H9 (cell line): ENCODE measurements at regions not wholly inside any gene's neighbourhood (a gene's known extent, or its start where the extent isn't known, plus 50 kb on each side); places are given as distances from the start of the nearest gene placed in this dataset.

ENCODE experiments used
- DNase-seq: peaks from one replicate; pipeline ENCODE4 v3.0.0-alpha.2; 2017
- H2AFZ ChIP-seq: one replicate; pipeline ENCODE4 v1.6.1; 2013; ENCODE audit warnings: mild to moderate bottlenecking, low read length, control low read depth, moderate library complexity
- H2AK5ac ChIP-seq: 2 replicates; pipeline ENCODE4 v1.6.1; 2013; ENCODE audit warnings: low read length, control low read depth, mixed read lengths; ENCODE audit not compliant: insufficient read length
- H2BK120ac ChIP-seq: one replicate; pipeline ENCODE4 v1.6.1; 2013; ENCODE audit warnings: low read depth, mild to moderate bottlenecking, low read length, control low read depth, inconsistent platforms; ENCODE audit not compliant: poor library complexity, severe bottlenecking
- H2BK12ac ChIP-seq: 2 replicates; pipeline ENCODE4 v1.6.1; 2013; ENCODE audit warnings: low read length, control low read depth, mixed read lengths, low read depth; ENCODE audit not compliant: insufficient read length
- H2BK15ac ChIP-seq: 2 replicates; pipeline ENCODE4 v1.6.1; 2013; ENCODE audit warnings: low read depth, low read length, control low read depth
- H2BK20ac ChIP-seq: one replicate; pipeline ENCODE4 v1.6.1; 2013; ENCODE audit warnings: low read depth, mild to moderate bottlenecking, low read length, control low read depth, inconsistent platforms; ENCODE audit not compliant: poor library complexity, severe bottlenecking
- H2BK5ac ChIP-seq: 2 replicates; pipeline ENCODE4 v1.6.1; 2013; ENCODE audit warnings: low read length, control low read depth, mixed read lengths; ENCODE audit not compliant: insufficient read length
- H3K14ac ChIP-seq: 2 replicates; pipeline ENCODE4 v1.6.1; 2013; ENCODE audit warnings: low read length, control low read depth; ENCODE audit not compliant: insufficient read depth
- H3K18ac ChIP-seq: 2 replicates; pipeline ENCODE4 v1.6.1; 2013; ENCODE audit warnings: low read depth, mild to moderate bottlenecking, mixed read lengths, low read length, control low read depth; ENCODE audit not compliant: insufficient read length
- H3K23ac ChIP-seq: 2 replicates; pipeline ENCODE4 v1.6.1; 2013; ENCODE audit warnings: low read length, control low read depth, mixed read lengths, low read depth; ENCODE audit not compliant: insufficient read length
- H3K23me2 ChIP-seq: 2 replicates; pipeline ENCODE4 v1.6.1; 2013; ENCODE audit warnings: low read depth, mild to moderate bottlenecking, mixed read lengths, low read length, control low read depth; ENCODE audit not compliant: insufficient read length, poor library complexity, severe bottlenecking
- H3K27ac ChIP-seq: 2 replicates; pipeline ENCODE4 v1.5.1; 2013; ENCODE audit warnings: low read length, control low read depth, mixed read lengths, low read depth; ENCODE audit not compliant: insufficient read length
- H3K27me3 ChIP-seq: 2 replicates; pipeline ENCODE4 v1.6.1; 2013; ENCODE audit warnings: low read length, control low read depth, inconsistent platforms; ENCODE audit not compliant: insufficient read depth
- H3K4ac ChIP-seq: 2 replicates; pipeline ENCODE4 v1.6.1; 2013; ENCODE audit warnings: low read depth, mild to moderate bottlenecking, control low read depth, inconsistent platforms, low read length, moderate library complexity
- H3K4me1 ChIP-seq: 2 replicates; pipeline ENCODE4 v1.6.1; 2013; ENCODE audit warnings: low read length, control low read depth, inconsistent platforms; ENCODE audit not compliant: insufficient read depth
- H3K4me2 ChIP-seq: 2 replicates; pipeline ENCODE4 v1.6.1; 2013; ENCODE audit warnings: low read length, control low read depth, mixed read lengths; ENCODE audit not compliant: insufficient read length, insufficient read depth
- H3K56ac ChIP-seq: 2 replicates; pipeline ENCODE4 v1.6.1; 2013; ENCODE audit warnings: low read depth, mild to moderate bottlenecking, mixed read lengths, low read length, control low read depth; ENCODE audit not compliant: insufficient read length
- H3K79me1 ChIP-seq: 2 replicates; pipeline ENCODE4 v1.6.1; 2013; ENCODE audit warnings: low read depth, mild to moderate bottlenecking, moderate library complexity, low read length, control low read depth, inconsistent platforms; ENCODE audit not compliant: insufficient read depth, poor library complexity, severe bottlenecking
- H3K79me2 ChIP-seq: 2 replicates; pipeline ENCODE4 v1.6.1; 2013; ENCODE audit warnings: low read length, control low read depth, inconsistent platforms; ENCODE audit not compliant: insufficient read depth
- H3K9ac ChIP-seq: 2 replicates; pipeline ENCODE4 v1.6.1; 2013; ENCODE audit warnings: low read length, control low read depth, mixed read lengths; ENCODE audit not compliant: insufficient read length; ENCODE audit errors: extremely low read depth
- H3K9me3 ChIP-seq: one replicate; pipeline ENCODE4 v1.6.1; 2013; ENCODE audit warnings: low read depth, low read length, inconsistent platforms; ENCODE audit not compliant: control insufficient read depth
- H3T11ph ChIP-seq: one replicate; pipeline ENCODE4 v1.6.1; 2013; ENCODE audit warnings: mild to moderate bottlenecking, low read length, control low read depth, inconsistent platforms
- H4K20me1 ChIP-seq: one replicate; pipeline ENCODE4 v1.6.1; 2013; ENCODE audit not compliant: control insufficient read depth, insufficient read length, insufficient read depth
- H4K5ac ChIP-seq: 2 replicates; pipeline ENCODE4 v1.6.1; 2013; ENCODE audit warnings: low read depth, mild to moderate bottlenecking, mixed read lengths, low read length, control low read depth; ENCODE audit not compliant: insufficient read length
- H4K8ac ChIP-seq: replicated peaks from 2 replicates; pipeline ENCODE4 v1.6.1; 2013; ENCODE audit warnings: low read length, control low read depth, mixed read lengths, low read depth; ENCODE audit not compliant: insufficient read length
- H4K91ac ChIP-seq: 2 replicates; pipeline ENCODE4 v1.6.1; 2013; ENCODE audit warnings: low read depth, mild to moderate bottlenecking, moderate library complexity, mixed read lengths, low read length, control low read depth; ENCODE audit not compliant: insufficient read length
- H3K27ac Mint-ChIP-seq, 3 experiments: 2 replicates in 2 of 3; 3 replicates in 1 of 3; pipeline ENCODE4 v1.8.0; 2020 to 2021; ENCODE audit warnings: mixed read lengths in 3 of 3, mild to moderate bottlenecking in 1 of 3, moderate library complexity in 1 of 3
- H3K27me3 Mint-ChIP-seq: 2 replicates; pipeline ENCODE4 v1.8.0; 2021; ENCODE audit warnings: low read depth, mild to moderate bottlenecking, moderate library complexity, mixed read lengths
- H3K36me3 Mint-ChIP-seq, 3 experiments: 2 replicates in 2 of 3; 3 replicates in 1 of 3; pipeline ENCODE4 v1.8.0; 2020 to 2021; ENCODE audit warnings: low read depth in 3 of 3, mixed read lengths in 3 of 3; ENCODE audit not compliant: insufficient read depth in 1 of 3
- H3K4me1 Mint-ChIP-seq, 2 experiments: 2 replicates each; pipeline ENCODE4 v1.8.0; 2020; ENCODE audit warnings: mixed read lengths in 2 of 2
- H3K4me3 Mint-ChIP-seq, 2 experiments: 2 replicates in 1 of 2; 3 replicates in 1 of 2; pipeline ENCODE4 v1.8.0; 2020 to 2021; ENCODE audit warnings: mild to moderate bottlenecking in 2 of 2, mixed read lengths in 2 of 2, moderate library complexity in 1 of 2
- H3K9me3 Mint-ChIP-seq, 2 experiments: 2 replicates in 1 of 2; 3 replicates in 1 of 2; pipeline ENCODE4 v1.8.0; 2020; ENCODE audit warnings: mild to moderate bottlenecking in 2 of 2, mixed read lengths in 2 of 2, moderate library complexity in 1 of 2
- WGBS: extraction: QIAGEN DNeasy Blood & Tissue Kit; methylation state at CpG from one replicate; pipeline ENCODE4 v1.1.7; 2013; ENCODE audit warnings: missing lambda C conversion rate, low lambda C conversion rate, mixed read lengths; ENCODE audit not compliant: insufficient read length; ENCODE audit errors: extremely low coverage; 5-methylcytosine and 5-hydroxymethylcytosine counted together
- TF ChIP-seq, protein P1 (sequence below): fragments of 200-600 bp; sonication (generic); conservative IDR thresholded peaks from 3 replicates; pipeline ENCODE4 v1.8.0; 2021; ENCODE audit warnings: antibody characterized with exemption, mild to moderate bottlenecking

DNA sequence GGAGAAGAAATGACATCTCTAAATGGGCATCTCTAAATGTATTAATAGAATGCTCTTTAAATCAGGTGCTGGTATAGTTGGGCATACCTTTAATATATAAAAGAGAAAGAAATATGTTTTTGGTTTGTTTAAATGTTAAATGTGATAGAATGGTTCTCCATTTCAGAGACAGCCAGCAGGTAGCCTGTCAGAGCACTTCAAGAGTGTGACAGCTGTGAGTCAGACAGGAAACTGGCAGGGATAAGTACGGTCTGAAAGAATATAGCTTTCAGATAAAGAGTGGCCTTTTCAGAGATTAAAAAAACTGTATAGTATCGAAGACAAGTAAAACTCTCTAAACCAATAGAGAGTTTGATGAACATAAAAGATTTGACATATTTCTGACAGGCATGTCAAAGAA is 654.1 kb downstream of the IGSF11 start:
- H3T11ph ChIP-seq: no peak overlapping the region
- Mint-ChIP-seq H3K4me3 (no peak overlapping the region), H3K4me1 (no peaks in the 10 kb centered on the region), H3K27me3 (no peaks in the 10 kb centered on the region), H3K9me3 (peaks cover 4 to 7% of the 10 kb centered on the region in 2 experiments; a peak in 4 of 5 replicates), H3K36me3 (peaks cover 0 to 5% (median 4%) of the 10 kb centered on the region in 3 experiments; a peak in 2 of 7 replicates), H3K27ac (no peak overlapping the region)
- no peak overlapping the region for H4K91ac ChIP-seq
- H3K4me1 ChIP-seq: no peaks in the 10 kb centered on the region
- no peak overlapping the region for H3K18ac ChIP-seq
- no peak overlapping the region for H3K4me2 ChIP-seq
- no peak overlapping the region for H3K9ac ChIP-seq
- H2BK20ac ChIP-seq: no peak overlapping the region
- no peaks in the 10 kb centered on the region for H3K27me3 ChIP-seq
- no peak overlapping the region for H2AFZ ChIP-seq
- H3K79me2 ChIP-seq: no peaks in the 10 kb centered on the region
- no peaks in the 10 kb centered on the region for H3K79me1 ChIP-seq
- TF ChIP-seq, protein P1, sequence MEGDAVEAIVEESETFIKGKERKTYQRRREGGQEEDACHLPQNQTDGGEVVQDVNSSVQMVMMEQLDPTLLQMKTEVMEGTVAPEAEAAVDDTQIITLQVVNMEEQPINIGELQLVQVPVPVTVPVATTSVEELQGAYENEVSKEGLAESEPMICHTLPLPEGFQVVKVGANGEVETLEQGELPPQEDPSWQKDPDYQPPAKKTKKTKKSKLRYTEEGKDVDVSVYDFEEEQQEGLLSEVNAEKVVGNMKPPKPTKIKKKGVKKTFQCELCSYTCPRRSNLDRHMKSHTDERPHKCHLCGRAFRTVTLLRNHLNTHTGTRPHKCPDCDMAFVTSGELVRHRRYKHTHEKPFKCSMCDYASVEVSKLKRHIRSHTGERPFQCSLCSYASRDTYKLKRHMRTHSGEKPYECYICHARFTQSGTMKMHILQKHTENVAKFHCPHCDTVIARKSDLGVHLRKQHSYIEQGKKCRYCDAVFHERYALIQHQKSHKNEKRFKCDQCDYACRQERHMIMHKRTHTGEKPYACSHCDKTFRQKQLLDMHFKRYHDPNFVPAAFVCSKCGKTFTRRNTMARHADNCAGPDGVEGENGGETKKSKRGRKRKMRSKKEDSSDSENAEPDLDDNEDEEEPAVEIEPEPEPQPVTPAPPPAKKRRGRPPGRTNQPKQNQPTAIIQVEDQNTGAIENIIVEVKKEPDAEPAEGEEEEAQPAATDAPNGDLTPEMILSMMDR: no peak
- H3K14ac ChIP-seq: no peak overlapping the region
- H4K5ac ChIP-seq: no peak overlapping the region
- WGBS: no CpG with 5 or more reads among the region's 2 CpGs
- H4K20me1 ChIP-seq: no peaks in the 10 kb centered on the region
- DNase-seq: no peak
- no peak overlapping the region for H2BK120ac ChIP-seq
- H3K4ac ChIP-seq: no peak overlapping the region
- no peaks in the 10 kb centered on the region for H3K23me2 ChIP-seq
- H3K56ac ChIP-seq: no peak overlapping the region
- H2BK12ac ChIP-seq: no peak overlapping the region
- H3K23ac ChIP-seq: no peak overlapping the region
- H3K27ac ChIP-seq: no peak overlapping the region
- H3K9me3 ChIP-seq: no peaks in the 10 kb centered on the region
- no peak overlapping the region for H4K8ac ChIP-seq
- H2AK5ac ChIP-seq: no peak overlapping the region
- no peak overlapping the region for H2BK5ac ChIP-seq
- no peak overlapping the region for H2BK15ac ChIP-seq
